ENCODE measurements at regions not wholly inside any gene's neighbourhood (a gene's known extent, or its start where the extent isn't known, plus 50 kb on each side); places are given as distances from the start of the nearest gene placed in this dataset.
A peak's percentile ranks its signal among the peaks of the same experiment; 100 is the strongest.
"Not testable (repeated sequence)": the region's sequence is repeated elsewhere in the genome, so short reads cannot be mapped to it uniquely, and the experiment has no call there.

- Histone ChIP-seq H3K27me3 (ENCODE audit: control insufficient read depth, insufficient read depth, low read length) (no peaks in the 10 kb centered on the region), H3K9me3 (replicated peaks; ENCODE audit: control insufficient read depth, low read depth, low read length) (no peaks in the 10 kb centered on the region), H3K4me3 (ENCODE audit: low read length) (no peak overlapping the region), H3K27ac (ENCODE audit: low read length) (no peak overlapping the region), H3K36me3 (ENCODE audit: control insufficient read depth, insufficient read depth, low read length) (no peaks in the 10 kb centered on the region), H3K4me1 (ENCODE audit: control insufficient read depth, insufficient read depth, low read length) (no peaks in the 10 kb centered on the region)
- no CpG with 5 or more reads among the region's 2 CpGs for WGBS (ENCODE audit: insufficient coverage)
- no peak for DNase-seq
These were observed 347.5 kb downstream of the NKX6-1 start for GRCh38 chr4:84151574-84151973.

- H3K4me1 ChIP-seq (ENCODE audit: control insufficient read depth, insufficient read depth, low read length), result no peaks in the 10 kb centered on the region
- no peaks in the 10 kb centered on the region for H3K27me3 ChIP-seq (ENCODE audit: control insufficient read depth, insufficient read depth, low read length)
- no peak overlapping the region for H3K27ac ChIP-seq (ENCODE audit: low read length)
- WGBS (ENCODE audit: insufficient coverage), result no CpG with 5 or more reads among the region's 1 CpG
- no peaks in the 10 kb centered on the region for H3K9me3 ChIP-seq (replicated peaks; ENCODE audit: control insufficient read depth, low read depth, low read length)
- no peak overlapping the region for H3K4me3 ChIP-seq (ENCODE audit: low read length)
- DNase-seq, result no peak
- H3K36me3 ChIP-seq (ENCODE audit: control insufficient read depth, insufficient read depth, low read length), result no peaks in the 10 kb centered on the region
These were observed 348.9 kb downstream of the NKX6-1 start for GRCh38 chr4:84150177-84150576.

DNA sequence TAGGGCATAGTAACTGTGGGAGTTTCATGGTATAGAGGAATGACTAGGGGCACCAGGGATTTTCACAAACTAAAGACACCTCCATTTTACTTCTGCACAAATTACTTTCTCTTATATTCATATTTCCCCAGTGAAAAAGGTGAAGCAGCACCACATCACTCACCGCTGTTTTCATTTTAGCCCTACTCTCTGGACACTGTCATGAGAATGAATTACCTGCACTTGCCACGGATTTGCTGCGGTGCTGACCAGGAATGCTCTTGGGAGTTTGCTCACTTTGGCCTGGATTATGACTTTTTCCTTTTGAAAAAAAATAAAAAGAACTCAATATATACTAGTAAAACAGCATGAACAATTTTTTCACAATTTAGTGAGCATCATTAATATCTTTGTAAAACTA lies 351.3 kb downstream of the NKX6-1 start:
- WGBS (ENCODE audit: insufficient coverage), result no CpG with 5 or more reads among the region's 3 CpGs
- no peaks in the 10 kb centered on the region for H3K27me3 ChIP-seq (ENCODE audit: control insufficient read depth, insufficient read depth, low read length)
- no peak overlapping the region for H3K4me3 ChIP-seq (ENCODE audit: low read length)
- no peaks in the 10 kb centered on the region for H3K9me3 ChIP-seq (replicated peaks; ENCODE audit: control insufficient read depth, low read depth, low read length)
- no peaks in the 10 kb centered on the region for H3K4me1 ChIP-seq (ENCODE audit: control insufficient read depth, insufficient read depth, low read length)
- H3K36me3 ChIP-seq (ENCODE audit: control insufficient read depth, insufficient read depth, low read length), result no peaks in the 10 kb centered on the region
- no peak overlapping the region for H3K27ac ChIP-seq (ENCODE audit: low read length)
- no peak for DNase-seq

GRCh38 chr4:84146300-84146959 lies 352.7 kb downstream of the NKX6-1 start:
- Histone ChIP-seq H3K4me1 (ENCODE audit: control insufficient read depth, insufficient read depth, low read length) (no peaks in the 10 kb centered on the region), H3K27me3 (ENCODE audit: control insufficient read depth, insufficient read depth, low read length) (no peaks in the 10 kb centered on the region), H3K36me3 (ENCODE audit: control insufficient read depth, insufficient read depth, low read length) (no peaks in the 10 kb centered on the region), H3K4me3 (ENCODE audit: low read length) (no peak overlapping the region), H3K27ac (ENCODE audit: low read length) (no peak overlapping the region), H3K9me3 (replicated peaks; ENCODE audit: control insufficient read depth, low read depth, low read length) (no peaks in the 10 kb centered on the region)
- 42% methylated on average over 2 of the region's 3 CpGs for WGBS (ENCODE audit: insufficient coverage)
- no peak for DNase-seq

- Histone ChIP-seq H3K27me3 (ENCODE audit: control insufficient read depth, insufficient read depth, low read length) (no peaks in the 10 kb centered on the region), H3K27ac (ENCODE audit: low read length) (no peak overlapping the region), H3K4me3 (ENCODE audit: low read length) (no peak overlapping the region), H3K9me3 (replicated peaks; ENCODE audit: control insufficient read depth, low read depth, low read length) (no peaks in the 10 kb centered on the region), H3K36me3 (ENCODE audit: control insufficient read depth, insufficient read depth, low read length) (no peaks in the 10 kb centered on the region), H3K4me1 (ENCODE audit: control insufficient read depth, insufficient read depth, low read length) (no peaks in the 10 kb centered on the region)
- no CpG with 5 or more reads among the region's 3 CpGs for WGBS (ENCODE audit: insufficient coverage)
- peak; percentile 24 for DNase-seq
These were observed 353.9 kb downstream of the NKX6-1 start for GRCh38 chr4:84145176-84145575.

GRCh38 chr4:84126911-84127310 lies 372.2 kb downstream of the NKX6-1 start:
- not testable (repeated sequence) for DNase-seq; H3K27ac ChIP-seq (ENCODE audit: low read length); H3K9me3 ChIP-seq (replicated peaks; ENCODE audit: control insufficient read depth, low read depth, low read length); H3K36me3 ChIP-seq (ENCODE audit: control insufficient read depth, insufficient read depth, low read length); H3K27me3 ChIP-seq (ENCODE audit: control insufficient read depth, insufficient read depth, low read length); H3K4me1 ChIP-seq (ENCODE audit: control insufficient read depth, insufficient read depth, low read length); H3K4me3 ChIP-seq (ENCODE audit: low read length)
- 65% methylated on average over 9 of the region's 20 CpGs for WGBS (ENCODE audit: insufficient coverage)

- Histone ChIP-seq H3K4me1 (ENCODE audit: control insufficient read depth, insufficient read depth, low read length) (no peaks in the 10 kb centered on the region), H3K9me3 (replicated peaks; ENCODE audit: control insufficient read depth, low read depth, low read length) (no peaks in the 10 kb centered on the region), H3K27ac (ENCODE audit: low read length) (no peak overlapping the region), H3K4me3 (ENCODE audit: low read length) (no peak overlapping the region), H3K36me3 (ENCODE audit: control insufficient read depth, insufficient read depth, low read length) (no peaks in the 10 kb centered on the region), H3K27me3 (ENCODE audit: control insufficient read depth, insufficient read depth, low read length) (no peaks in the 10 kb centered on the region)
- DNase-seq, result no peak
- WGBS (ENCODE audit: insufficient coverage), result no CpG with 5 or more reads among the region's 5 CpGs
These were observed 372.9 kb downstream of the NKX6-1 start for GRCh38 chr4:84126061-84126787.

GRCh38 chr4:84110040-84110439 lies 389.1 kb downstream of the NKX6-1 start:
- H3K4me3 ChIP-seq (ENCODE audit: low read length), result no peak overlapping the region
- H3K36me3 ChIP-seq (ENCODE audit: control insufficient read depth, insufficient read depth, low read length), result no peaks in the 10 kb centered on the region
- no peaks in the 10 kb centered on the region for H3K27me3 ChIP-seq (ENCODE audit: control insufficient read depth, insufficient read depth, low read length)
- no peak overlapping the region for H3K27ac ChIP-seq (ENCODE audit: low read length)
- no CpG with 5 or more reads among the region's 1 CpG for WGBS (ENCODE audit: insufficient coverage)
- no peaks in the 10 kb centered on the region for H3K4me1 ChIP-seq (ENCODE audit: control insufficient read depth, insufficient read depth, low read length)
- H3K9me3 ChIP-seq (replicated peaks; ENCODE audit: control insufficient read depth, low read depth, low read length), result no peaks in the 10 kb centered on the region
- no peak for DNase-seq

- H3K9me3 ChIP-seq (replicated peaks; ENCODE audit: control insufficient read depth, low read depth, low read length); DNase-seq; H3K27me3 ChIP-seq (ENCODE audit: control insufficient read depth, insufficient read depth, low read length); H3K36me3 ChIP-seq (ENCODE audit: control insufficient read depth, insufficient read depth, low read length); H3K4me3 ChIP-seq (ENCODE audit: low read length); H3K4me1 ChIP-seq (ENCODE audit: control insufficient read depth, insufficient read depth, low read length); H3K27ac ChIP-seq (ENCODE audit: low read length): not testable (repeated sequence)
- WGBS (ENCODE audit: insufficient coverage), result 90% methylated on average over 4 of the region's 9 CpGs
These were observed 397.2 kb downstream of the NKX6-1 start for GRCh38 chr4:84101653-84102625.

DNA sequence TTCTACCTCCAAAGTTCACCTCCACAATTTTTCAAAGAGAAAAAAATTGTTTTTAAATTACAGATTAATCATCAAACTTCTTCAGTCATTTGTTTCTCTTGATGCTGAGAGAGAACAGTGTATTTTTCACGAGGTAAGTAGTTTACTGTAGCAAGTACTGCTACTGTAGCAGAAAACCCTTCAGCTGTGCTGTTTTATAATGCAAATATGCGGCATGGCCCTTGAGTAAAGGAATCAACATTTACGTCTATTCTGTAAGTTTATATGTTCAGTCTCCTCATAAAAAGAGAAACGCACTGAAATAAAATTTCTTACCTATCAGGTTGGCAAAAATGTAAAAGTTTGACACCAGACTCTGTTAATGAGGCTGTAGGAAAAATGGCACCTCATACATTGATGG lies 399.0 kb downstream of the NKX6-1 start:
- 100% methylated on average over 1 of the region's 4 CpGs for whole genome bisulfite sequencing (ENCODE audit: insufficient coverage)
- H3K4me1 ChIP-seq (ENCODE audit: control insufficient read depth, insufficient read depth, low read length), result no peaks in the 10 kb centered on the region
- H3K27ac ChIP-seq (ENCODE audit: low read length), result no peak overlapping the region
- H3K27me3 ChIP-seq (ENCODE audit: control insufficient read depth, insufficient read depth, low read length), result no peaks in the 10 kb centered on the region
- no peaks in the 10 kb centered on the region for H3K36me3 ChIP-seq (ENCODE audit: control insufficient read depth, insufficient read depth, low read length)
- no peak for DNase-seq
- no peak overlapping the region for H3K4me3 ChIP-seq (ENCODE audit: low read length)
- H3K9me3 ChIP-seq (replicated peaks; ENCODE audit: control insufficient read depth, low read depth, low read length), result peaks cover 2% of the 10 kb centered on the region

Data from muscle of leg (tissue), 3 donors.